GM06990 (cell line): ENCODE measurements at regions not wholly inside any gene's neighbourhood (a gene's known extent, or its start where the extent isn't known, plus 50 kb on each side); places are given as distances from the start of the nearest gene placed in this dataset.

Experiments used
- DNase-seq: peaks from one replicate; pipeline ENCODE4 v3.0.0-alpha.2; 2011; ENCODE audit not compliant: insufficient read length; ENCODE audit errors: extremely low read depth
- H3K27me3 ChIP-seq: replicated peaks from 2 replicates; pipeline ENCODE4 v1.6.0; 2011; ENCODE audit warnings: low read length; ENCODE audit not compliant: control insufficient read depth, insufficient read depth
- H3K36me3 ChIP-seq: 2 replicates; pipeline ENCODE4 v1.5.1; 2011; ENCODE audit warnings: low read length; ENCODE audit not compliant: control insufficient read depth, insufficient read depth
- H3K4me3 ChIP-seq: replicated peaks from 2 replicates; pipeline ENCODE4 v1.5.1; 2011; ENCODE audit warnings: low read depth, mild to moderate bottlenecking, control low read depth, low read length
- CTCF ChIP-seq: IDR thresholded peaks from 2 replicates; pipeline ENCODE4 v1.5.1; 2011; ENCODE audit warnings: low read length, control low read depth, mild to moderate bottlenecking, inconsistent platforms; ENCODE audit not compliant: insufficient read depth, poor library complexity, severe bottlenecking

DNA sequence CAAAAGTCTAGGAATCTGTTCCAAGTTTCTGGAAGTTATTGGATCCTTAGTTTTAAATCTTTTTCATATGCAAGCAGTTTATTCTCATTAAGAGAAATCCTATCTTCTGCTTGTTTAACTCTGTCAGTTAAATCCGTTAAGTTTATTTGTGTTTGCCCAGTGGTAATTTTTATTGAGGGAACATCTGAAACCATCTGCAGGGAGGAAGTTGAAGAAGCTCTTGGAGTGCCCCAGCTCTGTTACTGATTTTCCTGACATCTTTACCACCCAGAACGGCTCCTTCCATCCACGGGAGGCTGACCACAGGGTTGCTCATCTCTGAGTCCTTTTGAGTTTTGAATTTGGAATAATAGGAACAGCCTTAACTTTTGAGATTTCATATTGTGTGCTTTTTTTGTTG, 99.9 kb upstream of the ZNF618 start:
- Histone ChIP-seq H3K4me3 (no peak overlapping the region), H3K27me3 (no peaks in the 10 kb centered on the region; the same call in 1 of the 2 replicates), H3K36me3 (no peaks in the 10 kb centered on the region)
- DNase-seq, result no peak
- no peak for TF ChIP-seq CTCF

DNA sequence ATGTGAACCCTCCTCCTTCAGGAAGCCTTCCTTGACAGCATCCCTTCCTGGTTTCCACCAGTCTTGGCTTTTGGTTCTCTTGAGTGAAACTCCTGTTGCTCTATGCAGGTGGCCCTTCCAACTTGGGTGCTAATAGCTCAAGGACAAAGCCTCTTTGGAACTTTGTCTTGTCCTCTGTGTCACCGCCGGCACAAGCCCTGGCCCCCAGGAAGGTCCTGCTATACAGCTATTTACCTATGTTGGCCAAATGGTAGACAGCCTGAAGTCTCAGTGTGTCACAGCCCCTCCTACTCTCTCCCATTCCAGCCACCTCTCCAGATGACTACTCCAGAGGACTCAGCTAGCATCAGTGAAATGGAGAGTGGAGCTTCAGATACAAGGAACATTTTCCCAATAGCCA, 94.7 kb upstream of the ZNF618 start:
- DNase-seq, result no peak
- H3K4me3 ChIP-seq, result no peak overlapping the region
- TF ChIP-seq CTCF, result no peak
- H3K36me3 ChIP-seq, result no peaks in the 10 kb centered on the region
- H3K27me3 ChIP-seq, result no peaks in the 10 kb centered on the region

GRCh38 chr9:113781896-113782295, 94.2 kb upstream of the ZNF618 start:
- DNase-seq, result no peak
- no peak overlapping the region for H3K4me3 ChIP-seq
- H3K36me3 ChIP-seq, result no peaks in the 10 kb centered on the region
- no peak for TF ChIP-seq CTCF
- no peaks in the 10 kb centered on the region for H3K27me3 ChIP-seq

- Histone ChIP-seq H3K27me3 (no peaks in the 10 kb centered on the region), H3K4me3 (no peak overlapping the region), H3K36me3 (no peaks in the 10 kb centered on the region)
- no peak for DNase-seq
- TF ChIP-seq CTCF, result no peak
These were observed 92.6 kb upstream of the ZNF618 start for GRCh38 chr9:113783475-113783874.

DNA sequence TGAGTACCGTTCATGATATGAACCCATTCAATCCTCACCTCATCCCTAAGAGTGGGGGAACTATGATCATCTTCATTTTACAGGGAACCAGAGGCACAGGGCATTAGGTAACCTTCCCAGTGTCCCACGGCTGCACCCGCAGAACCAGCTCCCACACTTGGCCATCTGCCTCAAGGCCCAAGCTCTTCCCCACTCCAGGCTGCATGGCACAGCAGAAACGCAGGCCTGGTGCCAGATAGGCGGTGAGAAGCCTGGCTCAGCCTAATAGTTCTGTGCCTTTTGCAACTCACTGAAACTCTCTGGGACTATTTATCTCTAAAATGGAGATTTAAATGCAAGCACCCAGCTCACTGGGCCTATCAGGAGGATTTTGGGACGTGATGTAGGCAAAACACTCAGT, 90.8 kb upstream of the ZNF618 start:
- Histone ChIP-seq H3K27me3 (no peaks in the 10 kb centered on the region), H3K36me3 (no peaks in the 10 kb centered on the region), H3K4me3 (no peak overlapping the region)
- no peak for TF ChIP-seq CTCF
- DNase-seq, result no peak

GRCh38 chr9:113786071-113786470, 90.0 kb upstream of the ZNF618 start:
- peaks cover 2% of the 10 kb centered on the region; the same call in 1 of the 2 replicates for H3K27me3 ChIP-seq
- no peaks in the 10 kb centered on the region for H3K36me3 ChIP-seq
- no peak for DNase-seq
- no peak for TF ChIP-seq CTCF
- no peak overlapping the region for H3K4me3 ChIP-seq
